Right lung (tissue), 2 donors: ENCODE measurements at regions not wholly inside any gene's neighbourhood (a gene's known extent, or its start where the extent isn't known, plus 50 kb on each side); places are given as distances from the start of the nearest gene placed in this dataset.

Source experiments
- DNase-seq, 2 donors: peaks; one replicate each; pipeline ENCODE4 v3.0.0-alpha.2; 2013

DNA sequence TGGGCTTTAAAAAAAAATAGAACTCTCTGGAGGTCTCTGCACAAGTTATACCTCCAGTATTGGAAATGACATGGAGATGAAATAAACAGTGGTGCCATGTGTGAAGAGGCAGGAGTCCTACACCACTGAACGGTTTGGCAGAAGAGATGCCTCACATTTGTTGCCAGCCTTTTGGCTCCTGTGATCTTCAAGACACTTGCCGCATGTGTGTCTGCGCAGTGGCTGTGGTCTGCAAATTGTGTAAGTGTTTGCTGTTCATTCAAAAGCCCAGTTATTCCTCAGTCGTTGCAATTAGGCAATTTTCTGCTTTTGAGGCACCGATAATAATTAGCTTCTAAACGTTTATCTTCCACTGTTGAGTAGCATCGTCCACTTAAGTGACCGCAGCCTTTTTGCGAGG, 319.1 kb downstream of the BRD1 start:
- no peak for DNase-seq

DNA sequence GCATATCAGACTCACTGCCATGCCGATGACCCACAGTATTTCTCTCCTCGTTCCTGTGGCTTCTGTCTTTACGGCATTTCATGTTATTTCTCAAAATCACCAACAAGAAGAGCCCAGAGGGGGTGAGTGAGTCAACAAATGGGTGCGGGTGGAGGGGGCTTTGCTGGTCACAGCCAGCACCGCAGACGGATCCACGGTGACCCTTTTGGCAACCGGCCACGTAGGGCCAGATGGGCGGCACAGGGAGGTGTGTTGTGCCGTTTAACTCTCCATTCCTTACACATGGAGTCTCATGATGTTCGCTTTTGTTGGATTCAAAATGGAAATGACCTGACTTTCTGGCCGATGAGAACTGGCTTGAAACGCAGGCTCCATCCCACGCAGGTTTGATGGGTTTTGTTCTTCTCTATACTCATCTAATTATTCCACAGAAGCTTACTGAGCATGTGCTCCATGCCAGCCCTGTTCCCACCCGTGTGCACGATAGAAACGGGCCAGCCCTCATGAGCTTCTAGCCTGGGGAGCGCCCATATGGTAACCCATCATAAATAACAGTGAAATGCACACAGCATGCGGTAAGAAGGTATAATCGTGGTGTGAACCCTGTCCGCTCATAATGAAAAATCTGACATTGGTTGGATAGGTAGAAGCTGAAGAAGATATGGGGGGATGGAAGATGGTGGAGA, 319.9 kb downstream of the BRD1 start:
- no peak for DNase-seq

DNA sequence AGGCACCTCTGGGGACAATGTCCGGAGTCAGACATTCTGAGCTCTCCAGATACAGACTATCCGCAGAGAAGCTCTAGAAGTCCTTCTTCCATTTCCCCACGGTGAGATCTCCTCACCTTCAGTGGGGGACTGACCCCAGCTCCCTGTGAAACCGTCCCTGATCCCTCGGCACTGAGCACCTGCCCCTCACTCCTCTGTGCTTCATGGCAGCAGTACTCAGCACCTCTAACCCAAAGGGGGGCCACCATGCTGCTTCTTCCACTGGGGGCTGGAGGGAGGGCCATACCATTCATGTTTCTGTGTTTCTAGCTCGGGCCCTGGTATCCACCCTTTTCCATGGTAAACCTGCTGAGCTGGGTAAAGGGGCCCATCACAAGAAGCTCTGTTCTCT, 321.7 kb downstream of the BRD1 start:
- no peak for DNase-seq

DNA sequence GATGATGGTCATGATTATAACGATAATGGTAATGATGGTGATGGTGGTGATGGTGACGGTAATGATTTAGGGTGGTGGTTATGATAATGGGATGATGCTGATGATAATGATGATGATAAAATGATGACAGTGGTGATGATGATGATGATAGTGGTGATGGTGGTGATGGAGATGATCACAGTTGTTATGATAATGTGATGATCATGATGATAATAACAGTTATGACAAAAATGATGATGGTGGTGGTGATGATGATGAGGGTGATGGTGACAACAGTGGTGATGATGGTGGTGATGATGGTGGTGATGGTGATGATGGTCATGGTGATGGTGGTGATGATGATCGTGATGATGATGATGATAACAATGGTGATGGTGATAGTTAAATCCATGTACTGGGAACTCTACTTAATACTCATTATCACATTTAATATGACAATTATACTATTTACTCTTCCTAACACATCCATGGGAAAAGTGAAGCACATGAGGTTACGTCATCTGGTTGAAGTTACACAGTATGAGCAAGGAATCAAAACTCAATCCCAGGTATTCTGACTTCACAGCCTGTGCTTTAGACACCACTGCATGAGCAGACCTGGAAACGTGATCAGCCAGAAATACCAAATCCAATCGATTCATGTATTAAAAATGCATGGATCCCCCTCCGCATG, 322.2 kb downstream of the BRD1 start:
- no peak for DNase-seq

DNA sequence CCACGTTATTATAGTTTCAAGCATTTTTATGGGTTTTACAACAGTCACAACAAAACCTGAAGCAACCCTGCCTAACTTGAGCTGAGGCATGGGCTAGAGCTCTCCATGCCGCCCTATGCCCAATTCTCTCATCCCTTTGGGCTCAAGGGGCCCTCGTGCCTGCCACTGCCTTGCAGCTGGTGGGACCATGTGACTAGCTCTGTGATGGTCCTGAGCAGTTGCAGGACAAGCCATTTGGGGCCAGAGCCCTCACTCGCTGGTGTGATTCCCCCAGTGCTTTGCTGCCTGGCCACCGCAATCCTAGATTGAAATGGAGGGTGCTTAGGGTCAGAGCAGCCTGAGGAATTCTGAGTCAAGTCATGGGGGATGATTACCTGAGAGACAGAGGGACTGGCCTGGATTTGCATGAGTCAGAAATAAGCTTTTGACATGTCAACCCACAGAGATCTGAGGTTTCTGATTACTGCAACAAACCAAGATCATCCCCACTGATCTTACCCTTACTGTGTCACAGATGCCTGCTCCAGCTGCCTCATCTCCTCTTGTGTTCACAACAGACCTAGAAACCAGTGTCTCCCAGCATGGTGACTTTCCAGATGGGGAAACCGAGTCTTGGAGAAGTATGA, 323.7 kb downstream of the BRD1 start:
- DNase-seq, result no peak

DNA sequence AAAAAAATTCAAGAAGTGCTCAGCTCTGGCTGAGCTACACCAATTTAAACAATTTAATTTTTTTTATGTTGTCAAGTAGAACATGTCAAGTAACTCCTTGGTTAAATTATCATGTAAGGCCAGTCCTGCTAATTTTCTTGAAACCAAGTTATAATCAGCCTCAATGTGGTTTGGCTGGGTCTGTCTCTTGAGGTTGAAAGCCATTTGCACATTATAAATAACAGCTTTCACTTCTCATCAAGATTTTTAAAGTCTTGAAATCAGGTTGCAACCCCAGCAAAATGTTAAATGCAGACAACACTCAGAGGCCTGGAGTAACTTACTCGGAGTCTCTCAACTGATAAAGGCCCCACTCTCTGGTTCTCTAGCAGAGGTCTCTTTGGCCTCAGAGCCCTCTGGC, 324.4 kb downstream of the BRD1 start:
- DNase-seq, result no peak

DNA sequence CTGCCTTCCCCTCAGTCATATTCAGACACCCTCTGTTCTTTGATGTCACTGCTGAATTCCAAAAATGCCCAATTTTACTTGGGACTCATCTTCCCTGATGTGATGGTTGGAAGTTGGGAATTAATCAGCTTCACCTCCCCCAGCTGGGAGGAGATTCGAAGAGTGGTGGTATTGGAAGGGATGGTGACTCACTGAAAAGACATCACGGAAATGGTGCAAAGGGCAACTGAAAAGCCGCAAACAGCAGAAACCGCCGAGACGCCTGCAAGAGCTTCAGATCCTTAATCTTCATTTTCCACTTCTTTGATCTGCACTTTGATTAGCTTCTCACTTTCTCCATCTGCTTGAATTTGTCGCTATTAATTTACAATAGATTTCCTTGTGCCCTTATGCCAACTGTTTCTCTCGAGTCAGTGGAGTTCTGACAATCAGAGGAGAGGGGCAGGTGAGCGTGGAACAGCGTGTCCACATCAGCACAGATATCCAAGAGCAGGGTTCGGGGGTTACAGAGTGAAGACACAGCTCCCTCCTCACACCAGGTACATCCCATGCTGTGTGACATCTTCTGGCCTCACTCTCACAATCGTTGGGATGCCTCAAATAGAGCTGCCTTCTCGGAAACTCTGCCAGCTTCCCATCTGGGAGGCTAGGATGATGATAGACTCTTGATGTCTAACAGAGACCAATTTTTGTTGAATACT, 325.4 kb downstream of the BRD1 start:
- no peak for DNase-seq

DNA sequence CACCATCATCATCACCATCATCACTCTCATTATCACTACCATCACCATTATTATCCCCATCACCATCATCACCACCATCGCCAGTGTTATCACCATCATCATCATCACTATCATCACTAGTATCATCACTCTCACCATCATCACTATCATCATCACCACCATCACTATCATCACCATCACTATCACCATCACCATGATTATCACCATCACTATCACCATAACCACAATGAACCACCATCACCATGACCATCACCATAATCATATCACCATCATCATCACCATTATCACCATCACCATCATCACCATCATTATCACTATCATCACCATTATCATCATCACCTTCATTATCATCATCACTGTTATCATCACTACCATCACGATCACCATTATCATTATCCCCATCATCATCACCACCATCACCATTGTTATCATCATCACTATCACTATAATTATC, 326.7 kb downstream of the BRD1 start:
- DNase-seq, result no peak

DNA sequence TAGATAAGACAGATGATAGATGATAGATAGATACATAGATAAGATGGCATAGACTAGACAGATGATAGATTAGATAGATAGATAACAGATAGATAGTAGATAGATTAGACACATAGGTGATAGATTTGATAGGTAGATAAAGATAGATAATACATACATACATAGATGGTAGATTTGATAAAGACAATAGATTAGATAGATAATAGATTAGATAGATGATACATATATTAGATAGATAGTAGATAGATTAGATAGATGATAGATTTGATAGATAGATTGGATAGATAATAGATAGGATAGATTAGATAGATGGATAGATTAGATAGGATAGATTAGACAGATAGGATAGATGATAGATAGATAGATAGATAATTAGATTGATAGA, 327.6 kb downstream of the BRD1 start:
- DNase-seq, result no peak

DNA sequence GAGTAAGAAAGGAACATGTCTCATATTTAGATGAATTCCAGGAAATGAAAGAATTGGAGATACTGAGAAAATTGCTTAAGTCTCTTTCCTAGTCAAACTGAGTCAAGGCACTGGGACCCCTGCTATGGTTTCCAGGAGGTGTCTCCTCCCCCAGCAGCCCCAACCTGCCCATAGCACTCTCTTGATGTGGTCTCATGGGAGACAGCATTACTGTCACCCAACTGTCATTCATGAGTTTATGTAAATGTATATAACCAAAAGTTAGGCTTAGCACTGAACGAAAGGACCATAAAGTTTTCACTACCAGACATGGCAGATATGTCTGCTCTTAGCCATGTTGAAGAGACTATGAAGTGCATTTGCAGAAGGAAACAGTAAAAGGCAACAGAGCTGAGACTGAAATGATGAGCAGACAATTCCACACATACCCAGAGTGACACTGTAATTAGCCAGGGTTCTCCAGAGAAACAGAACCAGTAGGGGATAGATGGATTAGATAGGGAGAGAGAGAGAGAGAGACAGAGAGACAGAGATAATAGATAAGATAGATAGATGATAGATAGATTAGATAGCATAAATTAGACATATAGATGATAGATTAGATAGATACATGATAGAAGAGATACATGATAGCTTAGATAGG, 328.1 kb downstream of the BRD1 start:
- DNase-seq, result no peak

DNA sequence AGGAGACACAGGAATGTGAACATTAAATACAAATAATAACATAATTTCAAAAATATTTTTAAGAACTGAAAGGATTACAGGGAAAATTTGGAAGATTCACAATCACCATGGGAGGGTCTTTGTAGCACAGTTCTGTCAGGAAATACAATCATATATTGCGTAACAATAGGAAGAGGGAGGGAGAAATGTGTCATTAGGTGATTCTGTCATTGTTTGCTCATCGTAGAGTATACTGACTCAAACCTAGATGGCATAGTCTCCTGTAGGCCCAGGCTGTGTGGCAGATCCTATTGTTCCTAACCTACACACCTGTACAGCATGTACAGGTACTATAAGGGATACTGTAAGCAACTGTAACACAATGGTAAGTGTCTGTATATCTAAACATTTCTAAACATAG, 330.4 kb downstream of the BRD1 start:
- no peak for DNase-seq

DNA sequence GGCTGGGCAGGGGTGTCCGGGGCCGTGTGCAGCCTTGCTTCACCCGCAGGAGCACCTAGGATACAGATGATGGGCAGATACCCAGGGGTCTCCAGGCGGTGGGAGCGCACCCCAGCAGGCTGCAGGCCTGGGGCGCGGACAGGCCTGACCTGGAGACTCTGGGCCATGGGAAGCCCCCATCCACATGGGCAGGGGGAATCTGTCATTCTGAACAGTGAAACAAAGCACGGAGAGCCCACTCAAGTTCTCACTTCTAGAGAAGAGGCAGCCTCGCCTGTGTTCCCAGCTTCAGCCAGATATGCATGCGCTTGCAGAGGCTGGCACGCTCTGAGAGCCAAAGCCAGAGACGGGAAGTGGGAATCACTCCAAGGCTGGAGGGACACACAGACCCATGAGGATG, 333.1 kb downstream of the BRD1 start:
- no peak for DNase-seq

DNA sequence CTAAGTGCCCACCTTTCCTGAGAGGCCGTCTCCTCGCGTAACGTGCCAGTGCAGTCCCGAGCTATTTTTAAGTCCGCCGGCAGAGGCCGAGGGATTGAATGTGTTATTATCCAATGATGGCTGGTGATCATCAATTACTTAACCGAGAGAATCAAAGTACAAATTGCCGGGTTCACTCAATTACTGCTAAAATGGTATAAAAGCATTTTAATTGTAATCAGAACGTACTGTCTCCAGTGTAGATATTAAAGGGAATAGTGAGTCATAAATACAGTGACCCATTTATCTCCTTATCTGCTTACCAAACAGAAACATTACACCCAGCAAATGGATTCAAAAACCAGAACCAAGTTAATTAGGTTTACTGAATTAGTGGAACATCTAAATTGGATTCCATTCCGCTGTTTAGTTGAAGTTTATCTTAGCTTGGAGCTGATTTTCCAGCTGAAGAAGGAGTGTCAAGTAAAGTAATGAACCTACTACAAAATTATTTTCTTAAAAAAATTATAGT, 334.9 kb downstream of the BRD1 start:
- DNase-seq, result no peak

DNA sequence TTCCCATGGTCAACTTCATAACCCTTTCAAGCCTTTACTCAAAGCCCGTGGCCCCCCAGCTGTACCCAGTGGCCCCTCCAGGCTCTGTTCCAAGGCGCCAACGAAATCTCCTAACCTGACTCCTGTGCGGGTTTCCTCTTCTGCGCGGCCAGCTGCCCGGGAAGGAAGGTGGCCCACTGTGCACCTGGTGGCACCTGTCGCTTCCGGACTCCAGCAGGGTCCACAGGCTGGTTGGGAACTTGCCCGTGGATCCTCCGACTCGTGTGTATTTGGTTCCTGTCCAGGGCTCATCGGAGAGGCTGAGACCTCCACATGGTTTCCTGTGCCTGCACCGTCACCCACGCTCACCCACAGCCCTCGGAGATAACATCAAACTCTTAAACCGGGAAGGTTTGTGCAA, 335.4 kb downstream of the BRD1 start:
- no peak for DNase-seq

DNA sequence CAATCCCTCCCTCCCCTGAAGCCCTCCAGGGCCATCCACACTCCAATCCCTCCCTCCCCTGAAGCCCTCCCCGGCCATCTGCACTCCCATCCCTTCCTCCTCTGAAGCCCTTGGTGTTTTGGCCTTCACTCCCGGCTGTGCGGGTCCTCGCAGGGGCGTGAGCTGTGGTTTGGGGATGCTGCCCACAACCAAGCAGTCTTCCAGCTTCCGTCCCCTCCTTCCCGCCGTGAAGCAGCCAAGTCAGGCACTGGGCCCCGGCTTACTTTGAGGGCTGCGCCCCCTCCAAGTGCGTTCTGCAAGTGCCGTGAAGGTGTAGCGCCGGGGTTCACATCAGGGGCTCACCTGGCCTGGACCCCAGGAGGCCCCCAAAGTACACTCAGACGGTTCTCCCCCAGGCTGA, 335.9 kb downstream of the BRD1 start:
- DNase-seq, result no peak

DNA sequence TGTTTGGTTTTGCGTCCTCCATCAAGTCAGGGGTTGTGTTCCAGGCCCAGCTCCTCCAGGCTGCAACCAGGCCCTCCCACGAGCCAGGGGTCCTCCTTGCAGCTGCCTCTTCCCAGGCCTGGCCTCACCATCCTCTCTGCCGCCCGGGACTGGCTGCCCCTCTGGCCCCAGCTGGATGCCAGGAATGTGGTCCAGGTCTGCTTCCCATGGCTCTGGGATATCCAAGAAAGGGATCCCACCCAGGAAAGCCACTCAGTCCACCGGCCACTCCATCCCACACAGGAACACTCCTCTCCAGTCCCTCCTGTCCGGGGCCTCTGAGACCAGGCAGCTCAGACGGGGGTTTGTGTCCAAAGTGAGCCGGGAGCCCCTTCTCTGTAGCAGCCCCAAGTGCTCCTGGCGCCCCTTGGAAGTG, 336.4 kb downstream of the BRD1 start:
- DNase-seq, result no peak

DNA sequence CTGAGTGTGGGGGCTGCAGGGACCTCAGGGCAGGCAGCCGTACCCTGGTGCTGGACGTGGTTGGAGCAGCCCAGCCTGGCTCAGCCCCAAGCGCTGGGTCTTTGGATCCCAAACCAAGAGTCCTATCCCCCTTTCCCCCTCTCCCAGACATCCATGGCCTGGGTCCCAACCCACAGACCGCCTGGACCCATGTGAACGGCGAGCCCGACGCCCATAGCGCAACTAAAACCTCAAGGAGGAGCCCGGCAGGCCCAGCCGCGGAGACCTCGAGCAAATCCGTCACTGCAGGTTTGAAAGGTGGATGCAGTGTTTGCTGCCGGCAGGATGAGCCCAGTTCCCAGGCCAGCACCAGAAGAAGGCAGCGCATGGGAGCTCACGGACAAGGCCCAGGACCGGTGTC, 337.0 kb downstream of the BRD1 start:
- no peak for DNase-seq

DNA sequence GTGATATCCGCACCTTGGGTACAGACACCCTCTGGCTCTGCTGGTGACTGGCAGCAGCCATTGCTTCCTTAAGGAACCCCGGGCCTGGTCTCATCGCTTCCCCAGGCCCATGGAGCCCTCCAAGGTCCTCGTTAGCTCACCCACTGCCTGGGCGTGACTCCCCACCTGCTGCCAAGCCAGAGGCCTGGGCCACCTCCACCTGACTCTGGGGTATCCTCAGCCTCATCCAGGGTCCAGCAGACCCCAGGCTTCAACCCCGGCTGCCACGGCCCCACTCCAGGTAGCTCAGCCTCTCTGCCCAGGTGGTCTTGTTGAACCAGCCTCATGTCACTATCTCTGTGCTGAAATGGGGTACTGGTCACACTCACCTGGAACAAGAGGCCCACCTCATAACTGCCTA, 337.9 kb downstream of the BRD1 start:
- no peak for DNase-seq

DNA sequence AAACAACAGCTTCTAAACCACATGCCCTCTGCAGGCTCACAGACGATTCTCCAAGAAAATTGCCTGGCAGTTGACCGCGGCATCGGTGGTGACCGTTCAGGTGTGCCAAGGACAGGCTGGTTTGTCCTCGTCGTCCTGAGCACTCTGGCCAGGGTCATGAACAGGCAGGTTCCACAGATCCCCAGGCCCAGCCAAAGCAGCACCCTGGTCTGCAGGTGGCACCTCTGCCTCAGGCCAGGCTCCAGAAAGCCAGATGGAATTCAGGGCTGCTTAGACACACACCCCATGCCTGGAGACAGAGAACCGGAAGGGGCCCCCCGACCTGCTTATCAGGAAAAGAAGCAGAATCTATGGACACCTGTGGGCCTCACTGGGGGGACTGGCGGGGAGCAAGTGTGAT, 338.7 kb downstream of the BRD1 start:
- DNase-seq, result no peak

DNA sequence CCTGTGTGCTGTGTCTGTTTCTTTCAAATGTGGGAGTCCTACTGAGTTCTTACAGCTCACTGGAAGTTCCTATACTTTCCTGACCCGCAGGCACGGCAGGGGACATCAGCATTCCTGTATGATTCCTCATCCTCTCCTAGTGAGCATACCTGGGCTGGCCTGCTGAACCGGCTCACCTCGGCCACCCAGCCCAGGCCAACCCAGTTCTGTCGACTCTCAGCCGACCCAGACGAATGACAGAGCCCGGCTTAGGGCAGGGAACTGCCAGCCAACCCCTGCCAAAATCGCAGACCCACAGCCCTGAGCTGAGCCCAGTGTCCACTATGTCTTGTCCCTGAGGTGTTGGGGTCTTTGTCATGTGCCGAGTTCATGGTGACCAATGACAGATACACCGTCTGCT, 339.7 kb downstream of the BRD1 start:
- DNase-seq, result no peak

DNA sequence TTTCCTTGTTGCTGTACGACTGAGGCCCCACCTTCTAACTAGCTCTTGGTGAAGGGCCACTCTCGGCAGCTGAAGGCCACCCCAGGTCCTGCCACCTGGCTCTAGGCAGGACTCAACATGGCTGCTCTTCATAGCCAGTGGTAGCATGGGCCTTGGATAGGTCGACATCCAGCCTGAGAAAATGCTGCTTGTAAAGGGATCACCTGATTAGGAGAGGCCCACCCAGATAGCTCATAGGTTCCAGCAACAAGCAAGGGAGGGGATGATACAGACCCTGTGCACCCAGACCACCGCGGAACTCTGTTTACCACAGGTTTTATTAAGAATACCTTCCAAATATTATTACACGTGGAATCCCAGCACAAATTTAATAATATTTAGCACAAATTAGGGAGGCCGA, 341.4 kb downstream of the BRD1 start:
- no peak for DNase-seq

DNA sequence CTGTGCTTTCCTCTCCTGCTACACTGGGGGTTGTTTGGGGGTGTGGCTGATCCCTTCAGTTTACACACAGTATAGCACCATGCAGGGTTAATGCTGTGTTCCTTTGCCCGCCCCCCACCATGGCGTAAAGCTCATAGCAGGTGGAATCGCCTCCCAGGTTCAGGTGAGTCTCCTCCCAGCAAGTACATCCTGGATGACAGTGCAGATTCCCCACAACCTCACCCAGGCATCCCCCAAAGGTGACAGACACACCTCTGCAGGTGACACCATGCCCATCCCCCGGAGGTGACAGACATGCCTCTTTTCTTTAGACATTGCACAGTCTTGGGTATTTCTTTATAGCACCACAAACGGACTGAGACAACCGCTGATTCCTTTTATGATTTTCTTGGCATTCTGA, 343.7 kb downstream of the BRD1 start:
- DNase-seq, result no peak
